ENCODE measurements at regions not wholly inside any gene's neighbourhood (a gene's known extent, or its start where the extent isn't known, plus 50 kb on each side); places are given as distances from the start of the nearest gene placed in this dataset.
A peak's percentile ranks its signal among the peaks of the same experiment; 100 is the strongest.

DNA sequence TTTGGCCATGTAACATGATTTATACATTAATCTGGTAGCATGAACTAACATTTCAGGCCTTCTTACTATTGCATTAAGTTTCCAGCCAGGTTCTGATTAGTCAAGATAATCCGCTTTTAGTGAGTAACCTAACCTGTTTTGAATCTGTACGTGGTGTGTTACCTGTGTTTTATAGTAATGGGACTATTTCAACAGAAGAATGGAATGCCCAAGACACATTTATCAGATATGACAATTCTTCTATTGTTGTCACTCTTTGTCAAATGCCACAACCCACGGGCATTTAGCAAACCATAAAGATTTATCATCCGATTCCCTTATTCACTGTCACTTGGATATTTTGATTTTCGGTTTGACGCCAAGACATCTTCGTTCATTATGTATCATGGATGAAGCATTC lies 117.9 kb downstream of the ETAA1 start:
- in situ Hi-C loops (cut with HindIII; ENCODE audit: low sequenced_read_pairs): no loop called here
- no peak for DNase-seq (ENCODE audit: low read depth)
- H3K4me3 ChIP-seq (ENCODE audit: low read depth, low read length): no peak overlapping the region
- TF ChIP-seq, protein P1, sequence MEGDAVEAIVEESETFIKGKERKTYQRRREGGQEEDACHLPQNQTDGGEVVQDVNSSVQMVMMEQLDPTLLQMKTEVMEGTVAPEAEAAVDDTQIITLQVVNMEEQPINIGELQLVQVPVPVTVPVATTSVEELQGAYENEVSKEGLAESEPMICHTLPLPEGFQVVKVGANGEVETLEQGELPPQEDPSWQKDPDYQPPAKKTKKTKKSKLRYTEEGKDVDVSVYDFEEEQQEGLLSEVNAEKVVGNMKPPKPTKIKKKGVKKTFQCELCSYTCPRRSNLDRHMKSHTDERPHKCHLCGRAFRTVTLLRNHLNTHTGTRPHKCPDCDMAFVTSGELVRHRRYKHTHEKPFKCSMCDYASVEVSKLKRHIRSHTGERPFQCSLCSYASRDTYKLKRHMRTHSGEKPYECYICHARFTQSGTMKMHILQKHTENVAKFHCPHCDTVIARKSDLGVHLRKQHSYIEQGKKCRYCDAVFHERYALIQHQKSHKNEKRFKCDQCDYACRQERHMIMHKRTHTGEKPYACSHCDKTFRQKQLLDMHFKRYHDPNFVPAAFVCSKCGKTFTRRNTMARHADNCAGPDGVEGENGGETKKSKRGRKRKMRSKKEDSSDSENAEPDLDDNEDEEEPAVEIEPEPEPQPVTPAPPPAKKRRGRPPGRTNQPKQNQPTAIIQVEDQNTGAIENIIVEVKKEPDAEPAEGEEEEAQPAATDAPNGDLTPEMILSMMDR (IDR thresholded peaks at IDR 0.05; ENCODE audit: low read depth, low read length, missing control alignments): no peak

DNA sequence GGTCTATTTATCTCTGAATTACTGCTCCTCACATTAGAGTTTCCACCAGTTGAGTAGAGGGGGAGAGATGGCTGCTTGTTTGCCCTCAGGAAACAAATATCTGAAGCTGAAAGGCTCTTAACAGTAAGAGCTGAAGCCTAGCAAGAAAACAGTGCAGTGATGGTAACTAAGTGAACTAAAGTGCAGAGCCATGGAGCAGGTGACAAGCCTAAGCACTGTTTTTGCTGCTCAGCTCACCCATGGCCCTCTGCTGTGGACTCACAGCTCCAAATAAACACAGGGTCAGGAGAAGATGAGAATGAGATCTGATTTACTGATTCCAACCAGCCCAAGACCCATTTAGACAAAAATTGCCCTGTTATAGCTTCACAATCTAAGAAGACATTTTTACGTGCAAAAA lies 118.4 kb downstream of the ETAA1 start:
- in situ Hi-C loops (cut with HindIII; ENCODE audit: low sequenced_read_pairs): no loop called here
- H3K4me3 ChIP-seq (ENCODE audit: low read depth, low read length): no peak overlapping the region
- DNase-seq (ENCODE audit: low read depth): no peak
- TF ChIP-seq, protein P1 (IDR thresholded peaks at IDR 0.05; ENCODE audit: low read depth, low read length, missing control alignments): no peak

DNA sequence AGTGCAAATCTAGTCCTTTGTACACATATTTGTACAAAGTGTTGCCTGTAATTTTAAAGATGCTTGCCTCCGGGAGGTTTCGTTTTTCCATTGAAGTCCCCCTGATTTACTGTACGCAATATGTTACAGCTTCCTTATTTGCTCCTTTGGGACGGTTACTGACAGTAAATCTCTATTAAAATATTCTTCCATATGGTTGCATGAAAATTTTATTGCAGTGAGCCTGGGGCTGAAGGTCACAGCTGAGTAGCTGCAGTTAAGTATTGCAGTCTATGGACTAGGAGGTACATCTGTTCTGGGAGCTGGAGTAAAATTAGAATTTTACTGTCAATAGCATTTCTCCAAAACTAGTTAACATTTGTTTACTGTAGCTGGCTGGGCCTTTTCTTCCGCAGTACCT lies 119.2 kb downstream of the ETAA1 start:
- DNase-seq (ENCODE audit: low read depth): no peak
- no peak overlapping the region for H3K4me3 ChIP-seq (ENCODE audit: low read depth, low read length)
- TF ChIP-seq, protein P1 (IDR thresholded peaks at IDR 0.05; ENCODE audit: low read depth, low read length, missing control alignments): no peak
- in situ Hi-C loops (cut with HindIII; ENCODE audit: low sequenced_read_pairs): no loop called here

DNA sequence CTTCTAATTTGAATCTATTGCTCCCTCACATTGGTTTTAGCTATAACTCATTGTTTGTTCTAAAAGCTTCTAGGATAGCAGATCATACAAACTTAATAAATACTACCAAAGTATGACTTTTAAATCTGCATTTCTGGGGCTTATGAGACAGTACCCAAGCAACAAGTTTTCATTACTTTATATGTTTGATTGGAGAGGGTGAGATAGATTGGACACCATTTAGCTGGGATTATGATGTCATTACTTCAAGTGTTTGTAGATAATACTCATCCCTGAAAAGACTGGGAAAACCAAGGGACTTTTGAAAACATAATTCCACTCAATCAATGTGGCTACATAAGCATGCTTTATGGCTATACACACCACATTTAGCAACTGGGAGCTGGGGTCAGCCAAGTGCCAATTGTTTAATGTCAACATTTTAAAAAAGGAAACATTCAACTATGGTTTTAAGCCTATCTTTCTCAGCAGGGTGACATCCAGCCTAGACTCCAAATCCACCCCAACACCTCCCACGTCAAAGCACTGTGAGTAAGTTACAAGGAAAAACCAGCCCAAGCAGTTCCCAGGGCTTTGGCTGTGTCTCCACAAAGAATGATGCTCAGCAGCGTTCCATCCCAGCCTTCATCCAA lies 119.9 kb downstream of the ETAA1 start:
- in situ Hi-C loops (cut with HindIII; ENCODE audit: low sequenced_read_pairs): no loop called here
- no peak overlapping the region for H3K4me3 ChIP-seq (ENCODE audit: low read depth, low read length)
- TF ChIP-seq, protein P1 (IDR thresholded peaks at IDR 0.05; ENCODE audit: low read depth, low read length, missing control alignments): no peak
- DNase-seq (ENCODE audit: low read depth): peak; percentile 90

DNA sequence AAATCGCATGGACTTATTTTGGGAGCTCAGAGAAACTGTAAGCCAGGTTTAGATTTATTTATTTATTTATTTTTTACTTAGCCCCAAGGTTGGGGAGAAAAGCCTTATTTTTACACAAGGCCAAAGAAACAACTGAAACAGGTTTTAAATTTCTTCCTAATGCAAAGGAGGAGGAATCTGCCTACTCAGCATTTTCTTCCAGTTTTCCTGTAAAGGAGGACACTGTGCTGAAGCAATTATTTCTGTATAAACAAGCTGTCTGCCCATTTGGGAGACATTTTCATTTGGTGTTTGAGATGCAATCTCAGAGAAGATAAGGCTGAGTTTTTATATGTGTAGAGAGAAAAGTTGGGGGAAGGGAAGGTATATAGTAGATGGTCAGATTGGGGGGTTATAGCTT lies 125.0 kb downstream of the ETAA1 start:
- no peak for DNase-seq (ENCODE audit: low read depth)
- in situ Hi-C loops (cut with HindIII; ENCODE audit: low sequenced_read_pairs): no loop called here
- TF ChIP-seq, protein P1 (IDR thresholded peaks at IDR 0.05; ENCODE audit: low read depth, low read length, missing control alignments): no peak
- no peak overlapping the region for H3K4me3 ChIP-seq (ENCODE audit: low read depth, low read length)

DNA sequence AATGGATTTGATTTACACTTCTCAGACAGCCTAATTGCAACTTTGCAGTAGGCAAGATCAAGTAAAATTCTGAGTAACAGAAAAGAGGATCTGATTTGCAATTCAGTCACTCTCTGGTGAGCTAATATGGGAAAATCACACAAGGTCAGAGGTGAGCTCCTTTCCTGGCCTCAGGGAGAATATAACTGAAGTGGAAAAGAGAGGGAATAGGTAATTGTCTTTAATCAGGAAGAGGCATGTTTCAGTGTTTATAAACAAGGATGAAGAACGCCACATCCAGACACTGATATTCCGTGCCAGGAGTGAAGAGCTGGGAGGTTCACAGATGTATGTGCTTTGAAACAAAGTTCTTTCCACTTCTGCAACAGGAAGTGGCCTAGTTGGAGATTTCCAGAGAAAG lies 127.1 kb downstream of the ETAA1 start:
- TF ChIP-seq, protein P1 (IDR thresholded peaks at IDR 0.05; ENCODE audit: low read depth, low read length, missing control alignments): no peak
- DNase-seq (ENCODE audit: low read depth): no peak
- no peak overlapping the region for H3K4me3 ChIP-seq (ENCODE audit: low read depth, low read length)
- in situ Hi-C loops (cut with HindIII; ENCODE audit: low sequenced_read_pairs): no loop called here
